ENCODE measurements at regions not wholly inside any gene's neighbourhood (a gene's known extent, or its start where the extent isn't known, plus 50 kb on each side); places are given as distances from the start of the nearest gene placed in this dataset.
"Not testable (repeated sequence)": the region's sequence is repeated elsewhere in the genome, so short reads cannot be mapped to it uniquely, and the experiment has no call there.

- DNase-seq: no peak
These were observed 257.3 kb upstream of the C16orf82 start for GRCh38 chr16:26809461-26809860.

- DNase-seq: no peak
These were observed 250.5 kb upstream of the C16orf82 start for GRCh38 chr16:26816266-26816665.

GRCh38 chr16:26816885-26817571 lies 249.7 kb upstream of the C16orf82 start:
- no peak for DNase-seq

- DNase-seq: no peak
These were observed 248.3 kb upstream of the C16orf82 start for GRCh38 chr16:26818393-26818792.

- DNase-seq: no peak
These were observed 242.3 kb upstream of the C16orf82 start for GRCh38 chr16:26824469-26824868.

- no peak for DNase-seq
These were observed 240.2 kb upstream of the C16orf82 start for GRCh38 chr16:26826500-26826899.

GRCh38 chr16:26827386-26827785 lies 239.3 kb upstream of the C16orf82 start:
- no peak for DNase-seq

- DNase-seq: no peak
These were observed 236.1 kb upstream of the C16orf82 start for GRCh38 chr16:26830428-26831127.

- not testable (repeated sequence) for DNase-seq
These were observed 230.6 kb upstream of the C16orf82 start for GRCh38 chr16:26836114-26836513.

GRCh38 chr16:26838931-26839330 lies 227.8 kb upstream of the C16orf82 start:
- DNase-seq: no peak

- DNase-seq: no peak
These were observed 226.0 kb upstream of the C16orf82 start for GRCh38 chr16:26840691-26841090.

- DNase-seq: no peak
These were observed 210.5 kb upstream of the C16orf82 start for GRCh38 chr16:26856271-26856670.

GRCh38 chr16:26856791-26857190 lies 209.9 kb upstream of the C16orf82 start:
- no peak for DNase-seq

- no peak for DNase-seq
These were observed 209.4 kb upstream of the C16orf82 start for GRCh38 chr16:26857371-26857770.

GRCh38 chr16:26860506-26860905 lies 206.2 kb upstream of the C16orf82 start:
- DNase-seq: no peak

GRCh38 chr16:26863931-26864330 lies 202.8 kb upstream of the C16orf82 start:
- no peak for DNase-seq

- not testable (repeated sequence) for DNase-seq
These were observed 192.4 kb upstream of the C16orf82 start for GRCh38 chr16:26874318-26874717.

GRCh38 chr16:26877421-26877820 lies 189.3 kb upstream of the C16orf82 start:
- DNase-seq: no peak

- DNase-seq: no peak
These were observed 181.1 kb upstream of the C16orf82 start for GRCh38 chr16:26885674-26886073.

GRCh38 chr16:26889740-26890139 lies 177.0 kb upstream of the C16orf82 start:
- no peak for DNase-seq

GRCh38 chr16:26898200-26898599 lies 168.5 kb upstream of the C16orf82 start:
- DNase-seq: no peak

- DNase-seq: no peak
These were observed 165.4 kb upstream of the C16orf82 start for GRCh38 chr16:26901196-26901861.

- DNase-seq: no peak
These were observed 164.7 kb upstream of the C16orf82 start for GRCh38 chr16:26901983-26902382.

GRCh38 chr16:26905336-26905735 lies 161.4 kb upstream of the C16orf82 start:
- no peak for DNase-seq

Data from activated effector memory CD4-positive, alpha-beta T cell treated with anti-CD3 and anti-CD28 coated beads, Interleukin-2, amount 50 U/mL, for 16 hours (primary cell).